AG08395 (cell line): ENCODE measurements at regions not wholly inside any gene's neighbourhood (a gene's known extent, or its start where the extent isn't known, plus 50 kb on each side); places are given as distances from the start of the nearest gene placed in this dataset.
A peak's percentile ranks its signal among the peaks of the same experiment; 100 is the strongest.
"Not testable (repeated sequence)": the region's sequence is repeated elsewhere in the genome, so short reads cannot be mapped to it uniquely, and the experiment has no call there.

Experiments
- DNase-seq: peaks from one replicate; pipeline ENCODE4 v3.0.0; 2012; ENCODE audit warnings: mixed read lengths, low spot score

GRCh38 chr16:10232757-10233156 is 50.5 kb upstream of the GRIN2A start:
- no peak for DNase-seq

- no peak for DNase-seq
These were observed 57.4 kb upstream of the GRIN2A start for GRCh38 chr16:10239640-10240039.

- no peak for DNase-seq
These were observed 58.8 kb upstream of the GRIN2A start for GRCh38 chr16:10240854-10241613.

GRCh38 chr16:10242097-10242496 is 59.9 kb upstream of the GRIN2A start:
- no peak for DNase-seq

- DNase-seq: no peak
These were observed 60.7 kb upstream of the GRIN2A start for GRCh38 chr16:10242916-10243315.

GRCh38 chr16:10245002-10245401 is 62.8 kb upstream of the GRIN2A start:
- no peak for DNase-seq

- DNase-seq: no peak
These were observed 68.1 kb upstream of the GRIN2A start for GRCh38 chr16:10250137-10250828.

GRCh38 chr16:10252155-10252554 is 69.9 kb upstream of the GRIN2A start:
- DNase-seq: no peak

GRCh38 chr16:10253409-10253808 is 71.2 kb upstream of the GRIN2A start:
- DNase-seq: no peak

GRCh38 chr16:10255728-10256127 is 73.5 kb upstream of the GRIN2A start:
- DNase-seq: no peak

GRCh38 chr16:10256784-10257641 is 74.8 kb upstream of the GRIN2A start:
- peak; percentile 57 for DNase-seq

GRCh38 chr16:10257642-10258251 is 75.5 kb upstream of the GRIN2A start:
- DNase-seq: not testable (repeated sequence)

- DNase-seq: not testable (repeated sequence)
These were observed 76.8 kb upstream of the GRIN2A start for GRCh38 chr16:10258930-10259603.

GRCh38 chr16:10261077-10261476 is 78.8 kb upstream of the GRIN2A start:
- DNase-seq: no peak

- DNase-seq: not testable (repeated sequence)
These were observed 79.3 kb upstream of the GRIN2A start for GRCh38 chr16:10261526-10261925.

GRCh38 chr16:10262377-10263132 is 80.3 kb upstream of the GRIN2A start:
- DNase-seq: no peak

- DNase-seq: no peak
These were observed 83.8 kb upstream of the GRIN2A start for GRCh38 chr16:10265770-10266615.

GRCh38 chr16:10266809-10267208 is 84.6 kb upstream of the GRIN2A start:
- no peak for DNase-seq

GRCh38 chr16:10269632-10270031 is 87.4 kb upstream of the GRIN2A start:
- DNase-seq: no peak
